Right ventricle myocardium superior (tissue), 1 donor: ENCODE measurements at regions not wholly inside any gene's neighbourhood (a gene's known extent, or its start where the extent isn't known, plus 50 kb on each side); places are given as distances from the start of the nearest gene placed in this dataset.
A peak's percentile ranks its signal among the peaks of the same experiment; 100 is the strongest.

ENCODE experiments used
- ATAC-seq: fragments of 200-7000 bp; cut with Tn5 transposase; one replicate; pipeline ENCODE4 v1.9.1; 2020; ENCODE audit warnings: mild to moderate bottlenecking; ENCODE audit not compliant: poor library complexity
- DNase-seq: peaks from one replicate; pipeline ENCODE4 v3.0.0-alpha.2; 2020
- intact Hi-C: fragments of 100-400 bp; cut with DNase I; formaldehyde crosslinking; loops from one replicate; pipeline ENCODE4 v1.11.2; 2022
- donor health status: DM: no; HTN: yes; CAD: no; lungs with severe emphysema.

GRCh38 chr15:97600190-97600589, 360.3 kb upstream of the ARRDC4 start:
- ATAC-seq (no peak), DNase-seq (no peak)
- intact Hi-C loops = no loop called here

GRCh38 chr15:97604677-97605076, 355.8 kb upstream of the ARRDC4 start:
- DNase-seq = no peak
- no peak for ATAC-seq
- intact Hi-C loops = no loop called here

DNA sequence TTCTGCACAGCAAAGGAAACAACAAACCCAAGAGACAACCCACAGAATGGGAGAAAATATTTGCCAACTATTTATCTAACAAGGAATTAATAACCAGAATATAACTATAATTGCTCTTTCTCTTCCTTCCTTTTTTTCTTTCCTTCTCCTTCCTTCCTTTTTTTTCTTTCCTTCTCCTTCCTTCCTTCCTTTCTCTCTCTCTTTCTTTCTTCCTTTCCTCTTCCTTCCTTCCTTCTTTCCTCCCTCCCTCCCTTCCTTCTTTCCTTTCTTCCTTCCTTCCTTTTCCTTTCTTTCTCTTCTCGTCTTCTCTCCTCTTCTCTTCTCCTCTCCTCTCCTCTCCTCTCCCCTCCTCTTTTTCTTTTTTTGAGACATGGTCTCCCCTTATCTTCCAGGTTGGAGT, 345.4 kb upstream of the ARRDC4 start:
- DNase-seq (no peak), ATAC-seq (no peak)
- intact Hi-C loops = no loop called here

DNA sequence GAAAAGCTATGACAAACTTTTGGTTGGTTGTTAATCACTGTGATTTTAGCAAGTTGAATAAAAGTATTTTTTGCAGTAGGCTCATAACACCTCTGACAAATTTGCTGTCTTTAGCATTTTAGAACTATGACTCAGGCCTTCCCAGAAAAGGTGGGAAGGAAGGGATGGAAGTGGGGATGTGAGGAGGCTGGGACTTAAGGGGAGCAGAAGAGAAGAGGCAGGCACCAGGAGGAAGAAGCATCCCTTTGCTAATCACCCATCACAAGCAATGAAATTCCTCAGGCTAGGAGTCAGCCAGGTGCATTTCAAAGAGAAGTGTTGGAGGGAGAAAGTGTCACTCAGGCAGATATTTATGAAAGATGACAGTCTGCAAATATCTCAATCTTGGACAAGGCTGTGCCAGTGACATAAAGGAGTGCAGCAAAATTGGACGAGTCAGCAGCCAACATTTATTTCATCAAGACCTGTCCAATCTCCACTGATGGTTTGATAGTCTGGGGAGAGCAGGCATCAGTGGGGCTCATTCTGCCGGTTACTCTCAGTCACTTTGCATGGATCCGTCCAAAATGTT, 337.3 kb upstream of the ARRDC4 start:
- DNase-seq (no peak), ATAC-seq (no peak)
- intact Hi-C loops = no loop called here

DNA sequence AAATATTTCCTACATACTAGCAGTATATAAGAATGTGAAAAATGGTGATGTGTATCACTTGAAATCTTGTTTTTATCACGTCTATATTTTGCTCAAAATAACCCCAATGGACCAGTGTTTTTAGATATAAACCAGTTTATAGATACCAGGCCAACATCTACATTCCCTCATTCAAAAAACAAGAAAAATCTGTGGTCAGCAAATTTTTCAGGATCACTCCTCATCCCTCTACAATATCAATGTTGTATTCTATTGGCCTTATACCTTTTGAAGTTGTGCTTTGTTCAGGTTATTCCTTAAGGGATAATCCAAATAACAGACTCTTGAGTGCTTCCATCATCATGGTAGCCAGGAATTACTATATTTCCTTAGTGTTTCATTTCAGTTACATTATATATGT, 332.9 kb upstream of the ARRDC4 start:
- DNase-seq (no peak), ATAC-seq (no peak)
- intact Hi-C loops = no loop called here

GRCh38 chr15:97645758-97646157, 314.7 kb upstream of the ARRDC4 start:
- DNase-seq = no peak
- no peak for ATAC-seq
- intact Hi-C loops = no loop called here

DNA sequence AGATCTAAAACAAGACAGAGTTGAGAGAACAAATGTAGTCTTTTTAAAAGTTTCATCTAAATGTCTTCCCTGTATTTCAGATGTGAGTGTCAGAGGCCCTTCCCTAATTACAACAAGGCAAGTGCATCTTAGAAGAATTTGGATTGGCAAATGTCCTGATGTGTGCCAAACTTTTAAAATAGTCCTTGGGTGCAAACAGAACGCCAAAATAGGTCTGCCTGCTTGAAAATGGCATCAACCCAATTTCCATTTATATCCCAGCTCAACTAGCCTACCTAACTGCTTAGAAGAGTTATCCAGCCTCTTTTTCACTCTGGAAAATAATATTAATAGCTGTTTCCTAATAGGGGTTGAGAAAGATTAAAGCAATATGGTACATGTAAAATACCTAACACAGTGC, 311.8 kb upstream of the ARRDC4 start:
- intact Hi-C loops = no loop called here
- no peak for ATAC-seq
- no peak for DNase-seq

DNA sequence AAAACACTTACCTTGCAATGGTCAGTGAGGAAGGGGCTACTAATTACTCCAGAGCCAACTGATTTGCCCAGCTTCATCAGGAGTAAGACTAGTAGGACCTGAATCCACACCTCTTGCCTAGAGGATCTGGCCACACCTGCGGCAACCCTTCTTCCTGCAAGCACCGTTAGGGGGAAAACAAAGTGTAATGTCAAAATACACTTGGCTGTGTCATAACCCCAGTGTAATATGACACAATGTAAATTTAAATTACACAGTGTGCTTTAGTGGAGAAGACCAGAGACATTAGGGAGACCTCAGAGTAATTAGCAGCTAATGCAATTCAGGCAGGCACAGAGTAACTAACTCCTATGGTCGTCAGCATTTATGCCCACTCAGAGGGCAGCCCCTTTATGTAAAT, 308.5 kb upstream of the ARRDC4 start:
- intact Hi-C loops = no loop called here

GRCh38 chr15:97652700-97653167, 307.8 kb upstream of the ARRDC4 start:
- ATAC-seq = peak; percentile 75
- intact Hi-C loops = no loop called here
- no peak for DNase-seq

More for the DNA sequence above, 308.5 kb upstream of the ARRDC4 start:
- DNase-seq = no peak
- no peak for ATAC-seq

- no peak for ATAC-seq
- no peak for DNase-seq
- intact Hi-C loops = no loop called here
These were observed 306.6 kb upstream of the ARRDC4 start for GRCh38 chr15:97653896-97654295.

DNA sequence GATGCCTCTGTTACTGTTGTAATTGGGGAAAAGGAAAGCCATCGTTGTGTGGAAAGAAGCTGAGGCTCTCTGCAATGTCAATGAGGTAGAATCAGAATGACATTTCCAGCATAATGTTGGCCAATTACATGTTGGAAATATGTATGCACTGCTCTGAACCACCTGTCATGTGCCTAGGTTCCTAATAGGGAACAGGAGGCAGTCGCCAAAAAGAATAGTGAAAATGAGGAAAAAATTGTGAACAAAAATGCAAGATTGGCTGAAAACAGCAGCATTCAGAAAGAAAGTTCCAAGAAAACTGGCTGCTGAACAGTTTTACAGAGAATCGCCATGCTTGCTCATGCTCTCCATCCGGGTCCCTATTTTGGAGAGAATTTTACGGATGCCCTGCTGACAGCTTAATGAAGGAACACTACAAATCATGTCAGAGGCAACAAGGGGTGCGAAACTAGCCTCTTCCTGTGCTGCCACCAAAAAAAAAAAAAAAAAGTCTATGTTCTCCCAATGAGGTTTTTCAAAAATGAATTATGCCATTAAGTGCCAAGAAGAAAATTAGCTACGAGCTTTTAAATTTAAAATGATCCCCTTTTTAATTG, 305.9 kb upstream of the ARRDC4 start:
- intact Hi-C loops = no loop called here
- DNase-seq (no peak), ATAC-seq (no peak)

DNA sequence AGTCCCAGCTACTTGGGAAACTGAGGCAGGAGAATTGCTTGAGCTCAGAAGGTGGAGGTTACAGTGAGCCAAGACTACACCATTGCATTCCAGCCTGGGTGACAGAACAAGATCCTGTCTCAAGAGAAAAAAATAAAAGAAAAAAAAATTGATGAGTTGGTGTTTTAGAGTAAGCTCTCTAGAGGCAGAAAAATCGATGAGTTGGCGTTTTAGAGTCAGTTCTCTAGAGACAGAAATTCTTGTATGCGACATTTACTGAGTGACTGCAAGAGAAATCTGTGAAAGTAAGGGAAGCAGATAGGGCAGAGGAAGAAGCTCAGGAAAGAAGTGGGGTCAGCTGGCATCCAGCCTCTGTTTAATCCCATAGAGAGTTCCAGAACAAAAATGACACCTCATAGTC, 298.7 kb upstream of the ARRDC4 start:
- intact Hi-C loops = no loop called here
- ATAC-seq (no peak), DNase-seq (no peak)

GRCh38 chr15:97672586-97672985, 287.9 kb upstream of the ARRDC4 start:
- intact Hi-C loops = no loop called here
- DNase-seq = no peak
- ATAC-seq = no peak

DNA sequence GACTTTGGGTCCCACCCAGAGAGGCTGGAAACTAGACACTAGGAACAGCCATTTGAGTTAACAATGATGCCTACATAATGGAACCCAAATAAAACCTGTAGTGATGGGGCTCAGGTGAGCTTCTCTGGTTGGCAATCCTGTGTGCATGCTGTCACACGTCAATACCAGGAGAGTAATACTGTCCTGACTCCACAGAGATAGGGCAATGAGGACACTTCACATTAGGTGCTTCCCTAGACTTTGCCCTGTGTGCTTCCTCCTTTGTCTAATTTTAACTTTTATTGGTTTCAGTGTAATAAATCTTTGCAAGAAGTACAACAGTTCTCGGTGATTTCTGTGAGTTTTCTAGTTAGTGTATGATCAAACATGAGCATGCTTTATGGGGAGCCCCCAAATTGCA, 281.8 kb upstream of the ARRDC4 start:
- ATAC-seq = no peak
- intact Hi-C loops = no loop called here
- no peak for DNase-seq

DNA sequence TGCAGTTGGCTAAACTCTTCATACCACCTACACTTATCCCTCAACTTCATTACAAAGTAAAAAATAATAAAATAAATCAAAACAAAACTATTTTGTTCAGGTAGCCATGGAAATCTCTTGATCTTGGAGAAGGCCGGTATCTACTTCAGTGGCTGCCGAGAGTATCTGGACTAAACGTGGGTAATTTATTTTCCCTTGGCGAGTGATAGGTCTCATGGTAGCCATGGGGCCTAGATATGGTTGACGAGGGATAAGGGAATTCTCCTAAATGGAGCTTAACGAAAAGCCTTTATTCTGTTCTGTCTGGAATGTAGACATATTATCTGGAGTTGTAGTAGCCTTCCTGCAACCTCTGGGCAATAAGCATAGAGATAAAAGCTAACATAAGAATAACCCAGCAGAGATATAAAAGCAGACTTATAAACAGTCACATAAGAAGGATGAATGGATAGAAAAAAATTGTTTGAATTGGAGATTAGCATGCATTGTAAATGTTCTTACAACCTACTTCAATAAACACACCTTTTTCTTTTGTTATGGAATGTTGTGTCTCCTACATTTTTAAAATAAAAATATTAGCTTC, 281.3 kb upstream of the ARRDC4 start:
- no peak for DNase-seq
- no peak for ATAC-seq
- intact Hi-C loops = no loop called here

- ATAC-seq = no peak
- no peak for DNase-seq
- intact Hi-C loops = no loop called here
These were observed 279.8 kb upstream of the ARRDC4 start for GRCh38 chr15:97680606-97681220.

- intact Hi-C loops = no loop called here
- ATAC-seq (no peak), DNase-seq (no peak)
These were observed 276.7 kb upstream of the ARRDC4 start for GRCh38 chr15:97683831-97684230.

DNA sequence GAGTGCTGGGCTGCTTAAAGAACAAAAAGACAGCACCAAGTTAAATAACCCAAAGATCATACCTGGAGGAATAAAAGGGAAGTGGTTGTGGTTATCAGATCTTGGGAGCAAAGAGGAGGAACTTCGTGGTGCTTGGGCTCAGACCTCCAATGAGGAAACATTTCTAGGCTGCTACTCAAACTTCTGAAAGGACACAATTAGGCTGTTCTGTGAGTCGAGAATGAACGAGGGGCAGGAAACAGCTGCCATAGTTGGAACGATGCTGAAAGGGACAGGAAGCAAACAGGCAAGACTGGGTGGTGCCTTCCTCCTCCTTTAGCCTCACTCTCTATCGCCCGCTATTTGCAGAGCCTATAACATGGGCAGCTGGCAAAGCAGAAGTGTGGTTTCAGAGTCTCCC, 276.3 kb upstream of the ARRDC4 start:
- intact Hi-C loops = no loop called here
- ATAC-seq = no peak
- no peak for DNase-seq

- ATAC-seq (no peak), DNase-seq (no peak)
- intact Hi-C loops = no loop called here
These were observed 274.2 kb upstream of the ARRDC4 start for GRCh38 chr15:97686324-97686723.

GRCh38 chr15:97687654-97688053, 272.8 kb upstream of the ARRDC4 start:
- ATAC-seq = no peak
- DNase-seq = no peak
- intact Hi-C loops = no loop called here
